HG02884 (cell line): ENCODE measurements at regions not wholly inside any gene's neighbourhood (a gene's known extent, or its start where the extent isn't known, plus 50 kb on each side); places are given as distances from the start of the nearest gene placed in this dataset.

Source experiments
- ATAC-seq: cut with Tn5 transposase; IDR thresholded peaks from one replicate; pipeline ENCODE4 v1.9.1; 2021; ENCODE audit warnings: mild to moderate bottlenecking, moderate library complexity; ENCODE audit not compliant: unreplicated experiment

DNA sequence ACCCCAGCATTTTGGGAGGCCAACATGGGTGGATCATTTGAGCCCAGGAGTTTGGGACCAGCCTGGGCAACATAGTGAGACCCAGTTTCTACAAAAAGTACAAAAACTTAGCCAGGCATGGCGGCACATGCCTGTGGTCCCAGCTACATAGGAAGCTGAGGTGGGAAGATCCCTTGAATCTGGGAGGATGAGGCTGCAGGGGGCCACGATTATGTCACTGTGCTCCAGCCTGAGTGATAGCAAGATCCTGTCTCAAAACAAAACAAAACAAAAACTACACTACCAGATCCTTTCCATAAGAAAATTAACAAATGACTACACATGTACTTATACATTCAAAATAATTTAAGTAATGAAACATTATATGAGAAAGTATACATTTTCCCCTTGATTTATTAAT lies 116.4 kb upstream of the KLF6 start:
- ATAC-seq, result no peak

GRCh38 chr10:3900391-3900790 lies 115.4 kb upstream of the KLF6 start:
- ATAC-seq, result no peak

- no peak for ATAC-seq
Measured at GRCh38 chr10:3898821-3899220, 113.8 kb upstream of the KLF6 start.

DNA sequence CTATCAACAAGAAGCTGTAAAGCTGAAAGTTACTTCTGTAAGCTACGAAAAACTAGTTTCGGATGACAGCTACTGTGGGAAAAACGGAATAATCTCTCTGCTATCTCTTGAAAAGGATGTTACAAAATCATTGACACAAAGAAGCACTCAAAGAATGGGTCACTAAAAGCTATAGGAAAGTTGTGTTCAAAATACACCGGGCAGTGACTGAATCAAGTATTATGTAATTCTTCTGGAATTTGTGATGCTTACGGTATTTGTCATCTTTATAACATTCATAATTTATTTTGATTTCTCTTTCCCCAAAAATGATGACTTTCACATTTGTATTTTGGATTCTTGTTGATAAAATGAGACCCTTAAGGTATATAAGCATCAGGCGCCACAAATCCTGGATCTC lies 112.1 kb upstream of the KLF6 start:
- no peak for ATAC-seq

DNA sequence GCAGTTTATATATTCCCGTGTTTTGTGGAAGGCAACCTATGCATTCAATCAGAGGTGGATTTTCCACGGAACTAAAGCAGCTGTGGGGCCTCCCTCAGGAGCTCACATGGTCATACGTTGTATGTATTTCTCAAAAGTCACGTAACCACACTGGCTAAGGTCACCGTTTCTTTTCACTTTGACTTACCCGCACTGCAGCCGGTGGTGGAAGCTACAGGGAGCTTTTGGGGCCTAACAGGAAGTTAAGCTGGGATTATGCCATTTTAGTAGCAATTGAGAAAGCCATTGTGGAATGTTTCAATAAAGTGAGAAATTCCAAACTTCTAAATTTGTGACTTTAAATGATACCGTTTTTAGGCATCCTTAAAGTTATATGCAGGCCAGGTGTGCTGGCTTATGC lies 111.2 kb upstream of the KLF6 start:
- no peak for ATAC-seq

- ATAC-seq, result no peak
Measured at GRCh38 chr10:3895045-3895631, 110.1 kb upstream of the KLF6 start.

GRCh38 chr10:3893901-3894563 lies 109.0 kb upstream of the KLF6 start:
- no peak for ATAC-seq

DNA sequence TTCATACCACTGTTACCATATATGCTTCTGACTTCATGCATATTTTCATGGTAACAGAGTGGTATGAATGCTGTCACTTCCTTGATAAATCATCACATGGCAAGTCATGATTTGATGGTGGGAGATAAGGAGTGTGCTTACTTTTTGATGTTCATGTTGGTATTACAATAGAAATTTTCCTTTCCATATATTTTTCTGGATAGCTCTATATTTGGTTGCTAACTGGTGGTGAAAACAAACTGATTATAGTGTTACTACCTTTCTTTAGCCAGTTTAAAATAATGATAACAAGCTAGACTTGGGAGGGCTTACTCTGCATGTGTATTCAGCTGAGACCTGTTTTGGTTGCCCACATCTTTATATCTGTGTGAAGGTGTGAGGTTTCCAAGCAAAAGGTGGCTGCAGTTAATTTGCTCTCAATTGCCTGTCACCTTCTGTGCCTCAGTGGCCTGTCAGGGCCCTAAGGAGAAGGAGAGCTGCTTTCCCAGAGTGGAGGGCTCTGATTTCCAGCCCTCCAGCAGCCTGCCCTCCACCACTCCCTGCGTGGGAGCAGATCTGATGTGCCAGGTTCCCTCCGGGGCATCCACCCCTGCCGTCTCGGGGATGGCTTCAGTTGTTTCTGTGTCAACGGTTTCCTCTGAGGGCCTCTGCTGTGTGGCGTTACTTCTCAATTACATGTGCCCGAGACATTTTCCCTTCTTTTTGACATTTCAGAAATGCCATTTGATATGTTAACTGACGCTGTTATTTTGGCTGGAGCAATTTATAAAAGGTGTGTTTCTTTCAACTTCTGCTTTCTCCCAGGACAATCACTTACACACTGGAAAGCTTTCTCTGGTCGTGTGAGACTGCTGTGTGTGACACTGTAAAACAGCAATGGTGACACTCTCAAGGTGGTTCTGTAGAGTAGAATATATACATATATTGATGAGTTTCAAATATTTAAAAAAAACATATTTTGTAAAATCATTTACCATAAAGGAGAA lies 107.7 kb upstream of the KLF6 start:
- ATAC-seq, result no peak

GRCh38 chr10:3891396-3891795 lies 106.4 kb upstream of the KLF6 start:
- ATAC-seq, result no peak

- no peak for ATAC-seq
Measured at GRCh38 chr10:3890602-3891352, 105.8 kb upstream of the KLF6 start.

DNA sequence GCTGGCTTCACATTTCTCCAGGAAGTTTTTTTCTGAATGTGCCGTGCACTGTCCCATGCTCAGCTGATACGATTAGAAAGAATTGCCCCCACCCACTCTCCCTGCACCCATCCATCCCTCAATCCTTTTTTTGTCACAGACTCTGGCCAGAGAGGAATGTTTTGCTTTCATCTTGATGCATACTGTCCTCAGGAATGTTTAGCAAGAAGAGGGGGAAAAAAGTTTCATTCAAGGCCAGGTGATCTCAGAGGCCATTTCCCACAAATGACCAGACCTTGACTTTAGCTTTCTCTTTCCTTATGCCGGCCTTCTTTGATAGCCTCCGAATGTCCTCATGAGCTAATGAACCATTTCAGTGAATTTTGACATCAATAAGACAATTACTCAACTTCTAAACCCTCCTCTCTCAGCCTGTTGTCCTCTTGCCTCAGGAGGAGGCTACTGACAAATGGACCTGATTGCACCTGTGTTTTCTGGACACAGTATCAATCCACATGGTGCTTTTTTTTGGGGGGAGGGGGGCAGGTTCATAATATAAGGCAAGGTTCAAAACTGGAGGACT lies 105.0 kb upstream of the KLF6 start:
- no peak for ATAC-seq

GRCh38 chr10:3887885-3888476 lies 103.0 kb upstream of the KLF6 start:
- no peak for ATAC-seq

GRCh38 chr10:3887404-3887803 lies 102.4 kb upstream of the KLF6 start:
- ATAC-seq, result no peak

DNA sequence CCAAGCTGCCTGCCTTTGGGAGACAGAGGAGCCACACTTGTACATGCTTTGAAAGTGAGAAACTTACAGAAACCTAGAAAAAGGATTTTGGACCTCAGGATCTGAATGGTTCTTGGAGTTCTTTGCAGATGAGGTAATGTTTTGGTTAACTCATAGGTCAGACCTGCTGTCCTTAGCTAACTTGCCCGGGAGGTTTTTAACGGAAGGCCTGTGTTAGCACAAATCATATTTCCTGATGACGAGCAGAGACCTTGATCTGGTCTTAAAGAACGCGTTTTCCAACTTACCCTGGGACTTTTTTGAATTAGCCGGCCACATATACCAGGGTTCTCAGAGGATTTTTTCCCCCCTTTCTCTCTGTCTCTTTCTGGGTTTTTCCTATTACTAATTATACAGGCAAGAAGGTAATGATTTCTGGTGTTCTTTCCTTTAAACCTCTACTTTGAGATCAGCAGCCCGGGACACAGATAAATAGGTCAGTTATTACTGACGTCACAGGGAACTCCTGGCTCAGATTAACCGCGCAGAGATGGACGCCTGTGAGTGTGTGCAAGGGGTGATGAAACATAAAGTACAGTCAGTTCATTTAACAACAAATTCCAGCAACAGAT lies 101.7 kb upstream of the KLF6 start:
- no peak for ATAC-seq

- no peak for ATAC-seq
Measured at GRCh38 chr10:3886191-3886590, 101.2 kb upstream of the KLF6 start.

DNA sequence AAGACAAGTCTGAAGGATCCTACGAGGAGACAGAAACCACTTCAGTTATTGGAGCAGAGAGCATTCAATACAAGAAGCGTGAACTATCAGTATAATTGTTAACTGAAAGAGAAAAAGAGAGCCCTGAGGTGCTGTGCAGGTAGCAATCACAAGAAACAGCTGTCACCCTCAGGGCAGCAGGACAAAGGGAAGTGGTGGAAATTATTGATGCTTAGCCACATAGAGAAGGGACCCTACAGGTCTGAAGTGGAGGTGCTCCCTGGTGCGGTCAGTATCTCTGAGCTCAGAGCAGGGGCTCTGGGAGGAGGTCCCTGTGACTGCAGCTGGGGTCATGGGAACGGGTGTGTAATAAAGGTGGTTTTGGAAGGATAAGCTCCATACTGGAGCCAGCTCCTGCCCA lies 97.8 kb upstream of the KLF6 start:
- no peak for ATAC-seq

DNA sequence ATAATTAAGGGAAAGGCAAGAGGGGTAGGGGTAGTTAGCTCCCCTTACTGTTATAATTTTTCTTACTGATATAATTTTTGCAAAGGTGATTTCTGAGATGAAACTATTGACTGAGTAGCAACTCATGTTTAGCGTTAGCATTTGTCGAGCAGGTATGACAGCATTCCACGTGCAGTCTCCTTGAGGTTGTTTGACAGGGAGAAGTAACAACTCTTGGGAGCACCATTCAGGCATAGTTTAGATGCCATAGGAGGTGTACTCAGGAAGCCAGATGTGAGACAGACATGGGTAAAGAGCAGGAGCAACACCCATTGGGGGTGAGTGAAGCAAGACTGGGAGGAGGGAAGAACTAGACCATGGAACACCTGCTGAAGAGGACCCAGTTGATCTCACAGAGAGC lies 96.6 kb upstream of the KLF6 start:
- no peak for ATAC-seq

DNA sequence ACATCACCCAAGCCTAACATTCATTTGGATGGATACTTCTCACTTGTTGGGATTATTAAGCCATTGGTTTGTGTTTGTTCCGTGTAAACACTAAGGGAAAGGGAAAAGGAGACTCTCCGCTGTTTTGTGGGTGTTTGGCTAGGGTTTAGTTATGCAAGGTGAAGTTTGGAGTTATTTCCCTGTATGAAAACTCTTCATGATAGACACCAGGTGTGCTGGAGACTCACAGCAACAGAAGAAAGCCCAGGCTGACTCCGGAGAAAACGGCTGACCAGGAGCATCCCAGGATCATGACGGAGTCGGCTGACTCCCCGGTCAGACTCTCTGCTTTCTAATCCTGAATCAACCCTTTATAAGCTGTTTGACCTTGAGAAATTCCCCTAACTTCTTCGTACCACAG lies 94.1 kb upstream of the KLF6 start:
- no peak for ATAC-seq

GRCh38 chr10:3877211-3878000 lies 92.4 kb upstream of the KLF6 start:
- ATAC-seq, result no peak
